OCI-LY1 (cell line): ENCODE measurements at regions not wholly inside any gene's neighbourhood (a gene's known extent, or its start where the extent isn't known, plus 50 kb on each side); places are given as distances from the start of the nearest gene placed in this dataset.

Experiments used
- EZH2 ChIP-seq: fragments of 200-600 bp; sonication (generic), shearing (Covaris generic); IDR thresholded peaks from 2 replicates; pipeline ENCODE4 v1.8.0; 2017; ENCODE audit warnings: borderline replicate concordance, mixed run types, mild to moderate bottlenecking, antibody characterized with exemption, low read length, moderate library complexity, mixed read lengths
- TF ChIP-seq, protein P1 (sequence below): fragments of 200-600 bp; sonication (generic), shearing (Covaris generic); IDR thresholded peaks from 2 replicates; pipeline ENCODE4 v1.5.1; 2017; ENCODE audit warnings: mild to moderate bottlenecking, antibody characterized with exemption, low read length, moderate library complexity, mixed read lengths

DNA sequence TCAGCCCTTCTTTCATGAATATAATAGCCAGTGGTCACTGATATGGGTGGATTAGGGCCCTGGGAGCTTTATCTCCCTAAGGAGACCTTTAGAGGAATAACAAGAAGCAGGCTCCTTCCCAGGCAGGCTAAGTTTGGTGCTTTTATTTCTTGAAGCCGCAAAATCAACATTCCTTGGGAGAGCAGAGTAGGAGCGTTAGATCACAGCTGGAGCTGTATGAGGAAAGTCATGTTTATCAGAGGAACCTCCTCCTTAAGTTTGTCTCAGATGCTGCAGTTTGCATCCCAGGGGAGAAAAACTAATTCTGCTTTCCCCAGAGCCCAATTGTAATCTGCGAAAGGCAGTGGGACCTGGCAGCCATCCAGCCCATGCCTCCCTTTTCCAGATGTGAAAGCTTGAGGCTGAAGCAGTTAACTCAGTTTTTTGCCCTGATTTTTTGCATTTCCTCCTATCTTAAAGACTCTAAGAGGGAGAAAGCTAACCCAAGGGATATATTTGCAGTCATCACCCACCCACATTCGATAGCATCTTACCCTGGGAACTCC is 186.0 kb upstream of the FRMPD4 start:
- TF ChIP-seq, protein P1, sequence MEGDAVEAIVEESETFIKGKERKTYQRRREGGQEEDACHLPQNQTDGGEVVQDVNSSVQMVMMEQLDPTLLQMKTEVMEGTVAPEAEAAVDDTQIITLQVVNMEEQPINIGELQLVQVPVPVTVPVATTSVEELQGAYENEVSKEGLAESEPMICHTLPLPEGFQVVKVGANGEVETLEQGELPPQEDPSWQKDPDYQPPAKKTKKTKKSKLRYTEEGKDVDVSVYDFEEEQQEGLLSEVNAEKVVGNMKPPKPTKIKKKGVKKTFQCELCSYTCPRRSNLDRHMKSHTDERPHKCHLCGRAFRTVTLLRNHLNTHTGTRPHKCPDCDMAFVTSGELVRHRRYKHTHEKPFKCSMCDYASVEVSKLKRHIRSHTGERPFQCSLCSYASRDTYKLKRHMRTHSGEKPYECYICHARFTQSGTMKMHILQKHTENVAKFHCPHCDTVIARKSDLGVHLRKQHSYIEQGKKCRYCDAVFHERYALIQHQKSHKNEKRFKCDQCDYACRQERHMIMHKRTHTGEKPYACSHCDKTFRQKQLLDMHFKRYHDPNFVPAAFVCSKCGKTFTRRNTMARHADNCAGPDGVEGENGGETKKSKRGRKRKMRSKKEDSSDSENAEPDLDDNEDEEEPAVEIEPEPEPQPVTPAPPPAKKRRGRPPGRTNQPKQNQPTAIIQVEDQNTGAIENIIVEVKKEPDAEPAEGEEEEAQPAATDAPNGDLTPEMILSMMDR = no peak
- no peak for TF ChIP-seq EZH2
